NCI-H2029 (cell line): ENCODE measurements at regions not wholly inside any gene's neighbourhood (a gene's known extent, or its start where the extent isn't known, plus 50 kb on each side); places are given as distances from the start of the nearest gene placed in this dataset.
"Not testable (repeated sequence)": the region's sequence is repeated elsewhere in the genome, so short reads cannot be mapped to it uniquely, and the experiment has no call there.

Experiments
- DNase-seq: peaks from one replicate; lab custom pipeline; 2025; lab: John Stamatoyannopoulos, UW

DNA sequence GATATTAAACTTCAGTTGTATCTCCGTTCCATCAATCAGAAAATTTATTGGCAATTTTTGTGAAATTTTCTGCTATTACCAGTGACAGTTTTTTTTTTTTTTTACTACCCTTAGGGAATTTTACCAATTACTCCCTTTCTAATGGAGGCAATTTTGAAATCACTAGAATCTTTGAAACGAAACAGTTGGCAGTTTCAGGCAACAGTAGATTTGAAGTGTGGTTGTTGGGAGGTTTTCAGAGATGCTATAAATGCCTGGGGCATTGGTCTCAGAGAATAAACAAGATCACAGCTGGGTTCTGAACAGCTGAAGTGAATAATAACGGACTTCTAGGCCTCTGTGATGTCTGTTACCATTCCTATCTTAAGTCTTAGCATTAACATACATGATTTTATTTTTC lies 535.9 kb upstream of the POT1 start:
- no peak for DNase-seq

GRCh38 chr7:125462615-125463014 lies 533.0 kb upstream of the POT1 start:
- no peak for DNase-seq

DNA sequence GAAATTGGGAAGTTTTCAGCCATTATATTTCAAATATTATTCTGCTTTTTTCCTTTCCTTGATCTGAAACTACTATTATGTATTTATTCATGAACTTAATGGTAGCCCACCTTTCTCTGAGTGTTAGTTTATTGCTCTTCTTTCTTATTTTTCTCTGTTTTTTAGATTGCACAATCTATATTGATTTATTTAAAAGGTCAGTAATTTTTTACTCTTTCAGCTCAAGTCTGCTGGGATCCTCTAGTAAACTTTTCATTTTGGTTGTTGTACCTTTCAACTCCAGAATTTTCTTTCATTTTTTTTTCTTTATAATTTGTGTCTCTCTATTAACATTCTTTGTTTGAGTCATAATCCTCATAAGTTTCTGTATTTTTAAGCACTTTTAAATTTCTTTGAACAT lies 529.4 kb upstream of the POT1 start:
- no peak for DNase-seq

- no peak for DNase-seq
These were observed 521.1 kb upstream of the POT1 start for GRCh38 chr7:125450749-125451148.

- DNase-seq: no peak
These were observed 516.2 kb upstream of the POT1 start for GRCh38 chr7:125445836-125446235.

DNA sequence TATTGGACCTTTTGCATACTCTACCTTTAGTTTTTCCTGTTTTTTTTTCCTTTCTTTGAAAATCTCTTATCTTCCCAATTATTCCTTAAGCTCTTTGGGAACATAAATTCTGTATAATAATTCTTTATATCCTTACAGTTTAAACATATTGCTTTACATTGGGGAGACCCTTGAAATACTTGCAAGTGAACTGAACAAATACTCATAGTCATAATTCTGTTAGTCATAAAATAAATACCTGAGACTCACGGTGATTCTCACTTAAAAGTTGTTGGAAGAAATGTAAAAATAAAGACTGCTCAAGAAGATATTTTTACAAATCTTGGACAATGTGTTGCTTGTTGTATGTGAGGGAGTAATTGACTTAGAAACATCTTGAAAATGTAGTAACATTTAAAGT lies 515.2 kb upstream of the POT1 start:
- no peak for DNase-seq

GRCh38 chr7:125436220-125436619 lies 506.6 kb upstream of the POT1 start:
- DNase-seq: no peak

DNA sequence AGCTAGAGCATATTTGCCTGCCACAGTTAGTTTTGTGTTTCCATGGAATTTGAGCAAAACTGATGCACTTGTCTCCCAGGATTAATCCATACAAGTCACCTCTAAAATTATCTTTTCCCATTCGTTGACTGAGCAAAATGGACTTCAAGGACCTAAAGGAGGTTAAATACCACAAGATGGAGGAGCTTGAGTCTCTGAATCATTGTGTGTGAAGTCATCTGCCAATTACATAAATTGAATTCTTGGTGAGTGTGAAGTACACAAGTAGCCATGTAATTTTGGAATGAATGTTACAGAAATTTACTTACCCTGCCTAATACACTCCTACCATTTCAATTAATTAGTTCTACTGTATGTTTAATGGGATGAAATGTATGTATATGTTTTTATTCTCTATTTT lies 501.7 kb upstream of the POT1 start:
- DNase-seq: no peak

DNA sequence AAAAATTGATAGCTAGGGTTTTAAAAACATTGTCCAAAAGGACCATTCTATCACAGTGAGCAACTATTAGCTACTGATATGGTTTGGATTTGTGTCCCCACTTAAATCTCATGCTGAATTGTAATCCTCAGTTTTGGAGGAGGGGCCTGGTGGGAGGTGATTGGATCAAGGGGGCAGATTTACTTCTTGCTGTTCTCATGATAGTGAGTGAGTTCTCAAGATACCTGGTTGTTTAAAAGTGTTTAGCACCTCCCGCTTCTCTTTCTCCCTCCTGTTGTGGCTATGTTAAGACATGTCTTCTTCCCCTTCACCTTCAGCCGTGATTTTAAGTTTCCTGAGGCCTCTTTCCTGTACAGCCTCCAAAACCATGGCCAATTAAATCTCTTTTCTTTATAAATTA lies 500.4 kb upstream of the POT1 start:
- DNase-seq: no peak

DNA sequence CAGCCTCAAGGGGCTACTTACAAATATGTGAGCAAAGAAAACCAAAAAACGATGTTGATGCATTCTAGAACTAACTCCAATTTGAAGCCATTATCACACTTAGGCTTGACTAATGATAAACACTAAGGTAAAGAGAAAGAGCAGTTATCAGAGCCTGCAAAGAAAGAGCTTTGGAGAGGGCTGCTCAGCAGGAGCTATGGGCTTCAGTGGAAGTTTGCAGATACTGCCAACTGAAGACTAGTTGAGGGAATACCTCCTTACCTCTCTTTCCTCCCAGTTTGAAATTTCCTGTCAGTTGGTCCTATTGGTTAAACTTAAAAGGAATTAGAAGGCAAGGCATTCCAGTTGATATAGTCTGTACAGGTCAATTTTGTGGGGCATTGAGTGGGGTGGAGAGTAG lies 498.1 kb upstream of the POT1 start:
- no peak for DNase-seq

DNA sequence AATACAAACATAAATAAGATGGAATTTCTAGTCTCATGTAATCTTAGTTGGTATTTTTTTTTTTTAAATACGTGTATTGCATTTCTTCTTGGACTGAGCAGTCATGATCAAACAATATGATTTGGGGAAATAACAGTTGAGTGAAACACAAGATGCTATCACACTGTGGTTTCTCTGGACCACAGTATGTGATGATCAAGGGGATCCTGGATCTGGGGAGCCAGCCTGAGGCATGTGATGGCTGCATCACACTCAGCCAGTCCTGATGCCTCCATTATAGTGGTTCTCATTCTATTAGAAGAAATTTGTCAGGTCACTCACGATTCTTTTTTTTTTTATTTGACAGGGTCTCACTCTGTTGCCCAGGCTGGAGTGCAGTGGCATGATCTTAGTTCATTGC lies 495.9 kb upstream of the POT1 start:
- DNase-seq: no peak

- no peak for DNase-seq
These were observed 495.1 kb upstream of the POT1 start for GRCh38 chr7:125424721-125425120.

- DNase-seq: no peak
These were observed 494.0 kb upstream of the POT1 start for GRCh38 chr7:125423458-125424155.

- not testable (repeated sequence) for DNase-seq
These were observed 491.8 kb upstream of the POT1 start for GRCh38 chr7:125421407-125421806.

GRCh38 chr7:125412890-125413665 lies 483.5 kb upstream of the POT1 start:
- no peak for DNase-seq

DNA sequence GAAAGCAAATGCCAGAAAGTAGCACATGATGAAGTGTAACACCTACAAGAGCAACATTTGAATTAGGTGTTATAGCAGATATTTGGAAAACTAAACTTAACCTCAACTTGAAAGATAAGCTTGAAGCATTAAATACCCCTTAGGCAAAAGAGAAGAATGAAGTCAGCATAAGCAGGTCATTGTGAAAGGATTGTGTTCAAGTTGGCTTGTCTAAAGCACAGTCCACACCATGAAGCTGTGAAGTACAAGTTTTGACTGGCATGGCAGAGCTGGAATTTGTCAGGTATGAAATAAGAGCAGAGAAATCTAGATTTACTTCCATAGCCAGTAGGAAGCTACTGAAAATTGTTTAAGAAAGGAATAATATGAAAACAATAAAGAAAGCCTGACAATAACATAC lies 480.3 kb upstream of the POT1 start:
- no peak for DNase-seq

- no peak for DNase-seq
These were observed 476.5 kb upstream of the POT1 start for GRCh38 chr7:125406111-125406510.

- DNase-seq: no peak
These were observed 469.8 kb upstream of the POT1 start for GRCh38 chr7:125399408-125399807.

- DNase-seq: no peak
These were observed 467.0 kb upstream of the POT1 start for GRCh38 chr7:125396466-125397151.

DNA sequence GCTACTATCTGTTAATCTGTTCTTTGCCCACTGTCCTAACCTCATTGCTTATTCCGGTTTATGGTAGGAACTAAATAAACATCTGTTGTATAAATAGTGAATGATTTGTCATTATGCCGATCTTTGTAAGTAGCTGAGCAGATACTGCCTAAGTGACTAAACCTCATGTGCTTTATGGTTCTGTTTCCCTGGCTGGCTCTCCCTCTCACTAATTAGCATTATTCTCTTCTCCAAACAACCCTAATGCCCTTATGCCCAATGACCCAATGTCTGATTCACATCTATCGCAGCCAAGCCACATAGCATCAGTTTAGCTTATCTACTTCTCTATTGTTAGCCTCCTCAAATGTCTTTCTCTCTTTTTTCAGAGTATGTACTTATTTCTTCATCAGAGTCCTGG lies 462.3 kb upstream of the POT1 start:
- DNase-seq: no peak

- no peak for DNase-seq
These were observed 461.4 kb upstream of the POT1 start for GRCh38 chr7:125390981-125391380.

GRCh38 chr7:125386211-125386610 lies 456.6 kb upstream of the POT1 start:
- DNase-seq: no peak

GRCh38 chr7:125383324-125383723 lies 453.7 kb upstream of the POT1 start:
- no peak for DNase-seq
